HG03064 (cell line): ENCODE measurements at regions not wholly inside any gene's neighbourhood (a gene's known extent, or its start where the extent isn't known, plus 50 kb on each side); places are given as distances from the start of the nearest gene placed in this dataset.

Source experiments
- ATAC-seq: cut with Tn5 transposase; IDR thresholded peaks from one replicate; pipeline ENCODE4 v1.9.1; 2021; ENCODE audit warnings: low read depth; ENCODE audit not compliant: unreplicated experiment

DNA sequence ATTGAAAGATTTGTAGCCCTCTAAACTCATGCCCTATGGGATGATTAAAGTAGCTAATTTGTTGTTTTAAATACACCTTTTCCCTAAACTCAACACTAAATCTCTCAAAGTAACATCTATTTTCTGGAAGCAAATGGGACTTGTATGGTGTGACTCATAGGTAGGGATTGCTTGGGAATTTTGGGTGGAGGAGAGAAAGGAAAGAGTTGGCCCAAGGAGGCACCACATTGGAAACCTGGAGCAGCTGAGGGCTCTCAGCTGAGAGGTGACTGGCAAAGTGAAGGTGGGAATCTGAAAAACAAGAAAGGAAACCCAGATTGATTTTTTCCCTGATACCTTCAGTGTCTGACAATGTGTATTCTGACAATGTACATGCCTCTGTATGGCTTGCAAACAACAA lies 114.8 kb upstream of the PRICKLE1 start:
- no peak for ATAC-seq

- no peak for ATAC-seq
Observed at GRCh38 chr12:42701084-42701483, 111.5 kb upstream of the PRICKLE1 start.

- no peak for ATAC-seq
Observed at GRCh38 chr12:42698213-42698612, 108.7 kb upstream of the PRICKLE1 start.

DNA sequence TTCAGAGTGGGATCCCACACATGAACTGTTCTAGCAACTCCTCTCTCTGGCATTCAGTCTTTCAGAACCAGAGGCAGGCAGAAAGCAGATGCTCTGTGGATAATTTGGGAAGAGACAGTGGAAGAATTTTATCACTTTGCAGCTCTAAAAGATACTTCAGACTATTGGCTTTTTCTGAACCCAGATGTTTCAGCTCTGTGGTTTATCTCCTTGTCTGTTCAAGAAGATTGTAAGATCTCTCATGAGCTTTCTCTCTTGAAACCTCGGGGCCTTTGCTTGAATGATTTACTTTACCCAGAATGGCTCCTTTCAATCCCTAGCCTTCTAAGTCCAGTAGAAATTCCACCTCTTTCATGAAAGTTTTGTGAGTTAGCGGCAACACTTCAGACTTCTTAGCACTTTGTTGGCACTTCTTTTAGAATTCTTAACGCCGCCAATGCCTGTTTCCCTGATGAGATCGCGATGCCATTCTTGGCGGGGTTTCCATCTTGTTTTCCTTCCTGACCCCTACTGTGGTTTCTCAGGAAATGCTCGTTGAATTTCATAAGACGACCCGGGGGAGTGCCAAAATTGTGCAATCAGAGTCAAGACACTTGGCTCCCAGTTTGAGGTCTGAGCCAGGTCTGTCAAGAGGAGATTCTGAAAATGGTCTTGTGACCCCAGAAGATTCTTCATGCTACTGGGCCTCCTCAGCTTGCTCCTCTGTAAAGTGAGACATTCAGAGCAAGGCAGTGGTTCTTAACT lies 107.0 kb upstream of the PRICKLE1 start:
- ATAC-seq = no peak

DNA sequence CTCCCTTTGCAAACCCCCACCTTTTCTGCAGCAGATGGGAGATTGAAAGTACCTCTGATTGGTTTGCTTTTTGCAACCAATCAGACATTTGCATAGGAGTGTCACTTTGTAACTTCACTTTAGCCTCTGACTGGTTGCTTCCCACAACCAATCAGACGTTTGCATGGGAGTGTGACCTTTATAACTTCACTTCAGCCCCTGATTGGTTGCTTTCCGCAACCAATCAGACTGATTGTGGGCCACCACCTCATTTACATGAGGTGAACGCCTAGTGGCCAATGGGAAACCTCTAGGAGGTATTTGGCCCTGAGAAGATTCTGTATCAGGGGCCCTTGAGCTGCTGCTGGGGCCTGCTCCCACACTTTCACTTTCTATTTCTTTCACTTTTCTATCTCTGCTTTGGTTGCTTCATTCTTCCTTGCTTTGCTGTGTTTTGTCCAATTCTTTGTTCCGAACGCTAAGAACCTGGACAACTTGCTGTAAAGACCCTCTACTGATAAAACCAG lies 106.0 kb upstream of the PRICKLE1 start:
- ATAC-seq = no peak

GRCh38 chr12:42692749-42693148 lies 103.2 kb upstream of the PRICKLE1 start:
- no peak for ATAC-seq

DNA sequence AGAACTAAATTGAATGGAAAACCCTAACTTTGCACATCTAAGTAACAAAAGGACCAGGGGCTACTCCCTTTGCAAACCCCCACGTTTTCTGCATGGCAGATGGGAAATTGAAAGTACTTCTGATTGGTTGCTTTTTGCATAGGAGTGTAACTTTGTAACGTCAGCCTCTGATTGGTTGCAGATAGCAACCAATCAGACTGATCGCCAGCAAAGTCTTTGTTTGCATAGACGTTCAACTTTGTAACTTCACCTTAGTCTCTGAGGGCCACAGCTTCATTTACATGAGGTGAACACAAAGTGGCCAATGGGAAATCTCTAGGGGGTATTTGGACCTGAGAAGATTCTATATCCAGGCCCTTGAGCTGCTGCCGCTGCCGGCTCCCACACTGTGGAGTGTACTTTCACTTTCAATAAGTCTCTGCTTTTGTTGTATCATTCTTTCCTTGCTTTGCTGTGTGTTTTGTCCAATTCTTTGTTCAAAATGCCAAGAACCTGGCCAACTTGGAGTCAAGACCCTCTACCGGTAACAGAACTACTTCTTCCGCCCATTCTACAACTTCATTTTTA lies 102.5 kb upstream of the PRICKLE1 start:
- ATAC-seq = no peak

GRCh38 chr12:42690264-42690663 lies 100.7 kb upstream of the PRICKLE1 start:
- ATAC-seq = no peak

- no peak for ATAC-seq
Observed at GRCh38 chr12:42689699-42690098, 100.2 kb upstream of the PRICKLE1 start.

DNA sequence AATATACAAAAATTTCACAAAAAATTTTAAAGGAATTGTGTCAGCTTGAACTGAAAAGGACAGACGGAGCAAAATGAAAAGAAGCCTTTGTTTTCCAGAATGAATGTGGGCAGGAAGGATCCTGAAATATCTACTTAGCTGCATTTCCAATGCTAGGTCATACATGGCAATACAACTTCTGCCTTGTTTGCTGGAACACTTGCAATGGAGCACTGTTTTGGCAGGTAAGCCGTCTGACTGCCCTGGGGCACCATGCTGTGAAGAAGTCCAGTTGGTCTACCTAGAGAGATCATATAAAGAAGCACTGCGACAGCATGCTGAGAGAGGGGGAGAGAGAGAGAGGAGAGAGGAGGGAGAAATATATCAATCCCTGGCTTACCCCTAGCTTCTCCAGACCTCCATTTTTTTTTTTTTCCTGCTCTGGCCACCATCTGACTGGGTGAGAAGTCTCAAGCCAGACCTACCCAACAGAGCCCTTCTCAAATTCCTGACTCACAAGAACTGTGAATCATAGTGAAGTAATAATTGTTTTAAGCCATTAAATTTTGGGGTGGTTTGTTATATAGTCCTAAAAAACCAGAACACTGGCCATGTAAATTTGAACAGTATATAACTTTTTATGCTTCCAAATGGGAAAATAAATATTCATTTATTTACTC lies 97.1 kb upstream of the PRICKLE1 start:
- ATAC-seq = no peak

DNA sequence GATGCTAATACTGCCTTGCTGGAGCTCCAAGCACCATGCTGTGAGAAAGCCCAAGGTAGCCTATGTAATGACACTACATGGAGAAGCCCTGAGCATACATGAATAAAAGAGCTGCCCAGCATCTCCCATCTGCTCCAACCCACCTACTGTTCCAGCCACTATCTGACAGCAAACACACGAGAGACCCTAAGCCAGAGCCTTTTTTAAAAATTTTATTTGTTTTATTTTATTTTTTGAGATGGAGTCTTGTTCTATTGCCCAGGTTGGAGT lies 95.2 kb upstream of the PRICKLE1 start:
- no peak for ATAC-seq

DNA sequence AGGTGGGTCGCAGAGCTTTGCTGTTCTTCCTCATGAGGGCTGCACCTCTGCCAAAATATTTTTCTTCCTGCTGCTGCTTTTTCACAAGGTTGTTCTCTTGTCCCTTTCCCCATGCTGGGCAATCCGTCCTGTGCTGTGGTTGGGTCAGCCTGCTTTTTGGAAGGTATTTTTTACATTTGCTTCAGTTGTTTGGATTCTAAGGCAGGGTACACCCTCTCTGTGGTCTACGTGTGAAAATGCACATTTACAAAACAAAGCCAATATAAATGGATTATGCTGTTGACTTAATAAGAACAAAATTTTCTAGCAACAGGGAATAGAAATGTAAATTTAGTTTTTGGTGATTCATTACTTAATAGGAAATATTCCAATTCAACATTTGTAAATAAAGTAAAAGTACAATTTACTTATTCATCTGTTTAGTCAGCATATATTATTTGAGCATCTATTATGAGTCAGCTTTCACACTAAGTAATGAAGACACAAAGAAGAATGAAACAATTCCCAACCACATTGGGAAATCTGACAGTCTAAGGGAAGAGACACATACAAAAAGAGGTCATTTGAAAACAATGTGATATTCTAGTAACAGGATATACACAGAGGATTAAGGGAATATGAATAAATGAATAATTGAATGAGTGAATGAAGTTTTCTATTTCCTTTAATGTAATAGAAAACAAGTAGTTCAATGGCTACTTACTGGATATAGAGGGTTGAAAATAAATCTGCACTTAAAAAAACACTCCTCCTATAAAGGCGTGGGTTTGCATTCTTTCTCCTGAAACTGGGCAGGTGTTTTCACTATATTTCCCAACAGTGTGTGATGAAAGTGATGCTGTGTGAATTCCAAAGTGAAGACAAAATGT lies 94.6 kb upstream of the PRICKLE1 start:
- no peak for ATAC-seq

DNA sequence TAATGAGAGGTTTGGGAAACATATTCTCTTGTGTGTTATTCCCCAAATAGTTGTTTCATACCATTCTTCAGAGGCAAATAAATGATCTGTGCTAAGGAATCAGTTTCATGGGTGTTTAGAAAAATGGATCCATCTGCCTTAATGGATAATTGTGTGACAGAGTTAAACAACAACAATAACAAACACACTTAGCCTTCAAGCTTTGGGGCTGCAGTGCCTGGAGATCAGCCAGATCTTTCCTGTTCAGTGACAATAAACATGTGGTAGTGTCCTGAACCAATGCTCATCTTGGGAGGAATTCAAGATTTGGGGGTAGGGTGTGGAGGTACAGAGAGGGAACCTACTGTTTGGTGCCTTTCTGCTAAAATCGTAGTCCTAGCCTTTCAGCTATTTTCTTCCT lies 93.7 kb upstream of the PRICKLE1 start:
- ATAC-seq = no peak

GRCh38 chr12:42679466-42679865 lies 89.9 kb upstream of the PRICKLE1 start:
- ATAC-seq = no peak

- no peak for ATAC-seq
Observed at GRCh38 chr12:42677461-42677860, 87.9 kb upstream of the PRICKLE1 start.

DNA sequence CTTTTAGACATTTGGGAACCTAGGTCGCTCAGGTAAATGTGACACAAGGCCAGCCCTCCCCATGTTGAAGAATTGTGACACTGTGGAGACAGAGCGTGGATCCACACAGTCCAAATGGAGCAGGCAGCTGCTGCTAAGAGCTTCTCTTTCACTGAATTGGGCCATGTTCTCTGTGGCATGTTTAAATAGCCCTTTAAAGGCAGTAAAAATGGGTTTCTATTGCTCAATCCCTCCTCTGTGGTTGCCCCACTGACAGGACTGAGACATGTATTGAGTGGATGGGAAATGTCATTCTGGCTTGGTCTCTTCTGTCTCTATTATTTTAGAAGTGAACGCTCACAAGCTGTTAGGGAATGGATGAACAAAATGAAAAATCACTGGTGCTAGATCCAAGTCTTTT lies 84.0 kb upstream of the PRICKLE1 start:
- no peak for ATAC-seq

DNA sequence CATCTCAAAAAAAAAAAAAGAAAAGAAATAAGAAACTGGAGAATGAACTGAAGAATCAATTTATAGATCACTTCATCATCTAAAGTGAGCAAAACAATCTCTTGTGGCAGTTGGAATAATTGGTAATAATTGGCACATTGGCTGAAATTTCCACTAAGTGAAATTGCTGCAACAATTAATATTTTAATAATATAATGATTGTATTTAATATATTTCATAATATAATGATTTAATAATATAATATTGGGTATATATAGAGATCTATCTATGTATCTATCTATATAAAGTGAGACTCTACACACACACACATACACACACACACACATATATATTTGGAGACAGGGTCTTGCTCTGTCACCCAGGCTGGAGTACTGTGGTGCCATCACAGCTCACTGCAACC lies 81.2 kb upstream of the PRICKLE1 start:
- ATAC-seq = no peak

DNA sequence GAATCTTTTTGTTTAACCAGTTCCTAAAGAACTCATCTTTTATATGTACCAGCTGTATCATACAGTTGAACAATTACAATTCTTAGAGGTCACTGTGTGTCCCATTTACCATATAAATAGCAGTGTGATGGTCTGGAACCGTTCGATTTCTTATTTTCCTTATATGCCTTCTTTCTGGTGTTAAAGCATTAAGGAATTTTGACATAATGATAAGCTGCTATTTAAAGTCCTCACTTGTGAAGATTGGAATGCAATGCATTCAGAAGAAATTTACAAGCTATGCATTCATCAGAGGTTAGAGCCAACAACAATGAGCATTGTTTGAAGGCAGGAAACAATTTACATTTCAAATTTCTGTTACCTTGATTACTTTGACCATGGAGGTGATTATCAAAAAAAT lies 80.0 kb upstream of the PRICKLE1 start:
- no peak for ATAC-seq

DNA sequence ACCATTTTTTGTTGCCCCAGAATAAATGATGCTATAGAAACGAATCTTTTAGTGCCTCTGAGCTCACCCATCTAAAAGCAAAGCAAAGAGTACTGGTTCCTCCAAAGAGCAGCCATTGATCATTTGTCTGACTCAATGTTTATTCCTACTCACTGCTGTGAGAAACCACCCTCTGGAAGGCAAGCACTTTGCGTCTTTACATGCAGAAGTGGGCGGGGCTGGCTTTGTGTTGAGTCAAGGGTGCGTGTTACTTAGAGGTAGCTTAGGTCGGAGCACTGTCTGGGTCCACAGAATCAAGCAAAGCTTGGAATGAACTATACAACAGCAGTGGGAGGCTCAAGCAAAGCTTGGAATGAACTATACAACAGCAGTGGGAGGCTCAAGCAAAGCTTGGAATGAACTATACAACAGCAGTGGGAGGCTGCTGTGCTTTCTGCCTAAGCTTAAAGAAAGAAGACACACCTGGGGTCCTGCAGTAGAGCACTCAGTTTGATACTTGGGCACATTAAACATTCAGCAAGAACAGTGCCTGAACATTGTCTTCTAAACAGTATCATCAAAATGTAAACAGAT lies 77.2 kb upstream of the PRICKLE1 start:
- no peak for ATAC-seq

GRCh38 chr12:42663621-42664020 lies 74.1 kb upstream of the PRICKLE1 start:
- ATAC-seq = no peak
